Transverse colon (tissue), 4 donors: ENCODE measurements at regions not wholly inside any gene's neighbourhood (a gene's known extent, or its start where the extent isn't known, plus 50 kb on each side); places are given as distances from the start of the nearest gene placed in this dataset.

Experiments used
- CTCF ChIP-seq, 5 experiments: fragments of 200-600 bp in 3 of 5; fragments of 450-650 bp in 2 of 5; sonication (generic) in 3 of 5; IDR thresholded peaks; 1 replicate in 2 of 5; 2 replicates in 3 of 5; pipeline ENCODE4 v1.5.1; 2016 to 2017; ENCODE audit warnings: antibody characterized with exemption in 5 of 5, inconsistent platforms in 3 of 5, mild to moderate bottlenecking in 2 of 5, moderate library complexity in 1 of 5
- EP300 ChIP-seq: sonication (generic); formaldehyde crosslinking; IDR thresholded peaks from one replicate; pipeline ENCODE4 v1.6.1; 2017; ENCODE audit warnings: antibody characterized with exemption, low read depth
- POLR2A ChIP-seq: fragments of 450-650 bp; IDR thresholded peaks from one replicate; pipeline ENCODE4 v1.6.1; 2016; ENCODE audit warnings: antibody characterized with exemption, mild to moderate bottlenecking, moderate library complexity
- POLR2AphosphoS5 ChIP-seq, 3 donors: sonication (generic); formaldehyde crosslinking; IDR thresholded peaks; one replicate each; pipeline ENCODE4 v1.6.1; 2016; ENCODE audit warnings: antibody characterized with exemption in 3 of 3

- TF ChIP-seq POLR2AphosphoS5 (IDR thresholded peaks at IDR 0.05), result no peak
- no peak for TF ChIP-seq CTCF (IDR thresholded peaks at IDR 0.05)
- TF ChIP-seq EP300, result no peak
- no peak for TF ChIP-seq POLR2A
Observed at GRCh38 chr14:80037349-80037748, 174.0 kb downstream of the DIO2 start.
